Astrocyte (in vitro differentiated cells and primary cell): ENCODE measurements at regions not wholly inside any gene's neighbourhood (a gene's known extent, or its start where the extent isn't known, plus 50 kb on each side); places are given as distances from the start of the nearest gene placed in this dataset.
"Not testable (repeated sequence)": the region's sequence is repeated elsewhere in the genome, so short reads cannot be mapped to it uniquely, and the experiment has no call there.

ENCODE experiments used
- EZH2 ChIP-seq: IDR thresholded peaks from 2 replicates; pipeline ENCODE4 v1.6.1; 2012; ENCODE audit warnings: mild to moderate bottlenecking, low read length, inconsistent platforms; ENCODE audit not compliant: insufficient read depth
- TF ChIP-seq, protein P1 (sequence below): IDR thresholded peaks from 2 replicates; pipeline ENCODE4 v1.5.1; 2011; ENCODE audit warnings: low read depth, mild to moderate bottlenecking, inconsistent platforms, low read length, moderate library complexity; ENCODE audit not compliant: insufficient read depth

DNA sequence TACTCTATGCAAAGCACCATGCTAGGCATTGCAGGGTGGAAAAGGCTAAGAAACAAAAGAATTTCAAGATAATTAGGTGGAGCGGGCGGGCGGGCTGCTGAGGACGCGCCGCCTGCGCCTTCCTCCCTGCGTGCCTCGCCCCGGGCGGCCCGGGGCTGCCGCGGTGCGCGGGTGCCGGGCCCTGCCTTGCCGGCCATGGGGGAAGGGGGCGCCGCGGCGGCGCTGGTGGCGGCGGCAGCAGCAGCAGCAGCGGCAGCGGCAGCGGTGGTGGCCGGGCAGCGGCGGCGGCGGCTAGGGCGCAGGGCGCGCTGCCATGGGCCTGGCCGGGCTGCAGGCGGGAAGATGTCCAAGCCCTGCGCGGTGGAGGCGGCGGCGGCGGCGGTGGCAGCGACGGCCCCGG is 884.3 kb downstream of the TUBA3C start:
- TF ChIP-seq, protein P1, sequence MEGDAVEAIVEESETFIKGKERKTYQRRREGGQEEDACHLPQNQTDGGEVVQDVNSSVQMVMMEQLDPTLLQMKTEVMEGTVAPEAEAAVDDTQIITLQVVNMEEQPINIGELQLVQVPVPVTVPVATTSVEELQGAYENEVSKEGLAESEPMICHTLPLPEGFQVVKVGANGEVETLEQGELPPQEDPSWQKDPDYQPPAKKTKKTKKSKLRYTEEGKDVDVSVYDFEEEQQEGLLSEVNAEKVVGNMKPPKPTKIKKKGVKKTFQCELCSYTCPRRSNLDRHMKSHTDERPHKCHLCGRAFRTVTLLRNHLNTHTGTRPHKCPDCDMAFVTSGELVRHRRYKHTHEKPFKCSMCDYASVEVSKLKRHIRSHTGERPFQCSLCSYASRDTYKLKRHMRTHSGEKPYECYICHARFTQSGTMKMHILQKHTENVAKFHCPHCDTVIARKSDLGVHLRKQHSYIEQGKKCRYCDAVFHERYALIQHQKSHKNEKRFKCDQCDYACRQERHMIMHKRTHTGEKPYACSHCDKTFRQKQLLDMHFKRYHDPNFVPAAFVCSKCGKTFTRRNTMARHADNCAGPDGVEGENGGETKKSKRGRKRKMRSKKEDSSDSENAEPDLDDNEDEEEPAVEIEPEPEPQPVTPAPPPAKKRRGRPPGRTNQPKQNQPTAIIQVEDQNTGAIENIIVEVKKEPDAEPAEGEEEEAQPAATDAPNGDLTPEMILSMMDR, result not testable (repeated sequence)
- not testable (repeated sequence) for TF ChIP-seq EZH2
